GM12801 (cell line): ENCODE measurements at regions not wholly inside any gene's neighbourhood (a gene's known extent, or its start where the extent isn't known, plus 50 kb on each side); places are given as distances from the start of the nearest gene placed in this dataset.

Source experiments
- CTCF ChIP-seq: IDR thresholded peaks from one replicate; pipeline ENCODE4 v1.5.1; 2011; ENCODE audit warnings: control low read depth; ENCODE audit not compliant: insufficient read length; ENCODE audit errors: extremely low read depth

DNA sequence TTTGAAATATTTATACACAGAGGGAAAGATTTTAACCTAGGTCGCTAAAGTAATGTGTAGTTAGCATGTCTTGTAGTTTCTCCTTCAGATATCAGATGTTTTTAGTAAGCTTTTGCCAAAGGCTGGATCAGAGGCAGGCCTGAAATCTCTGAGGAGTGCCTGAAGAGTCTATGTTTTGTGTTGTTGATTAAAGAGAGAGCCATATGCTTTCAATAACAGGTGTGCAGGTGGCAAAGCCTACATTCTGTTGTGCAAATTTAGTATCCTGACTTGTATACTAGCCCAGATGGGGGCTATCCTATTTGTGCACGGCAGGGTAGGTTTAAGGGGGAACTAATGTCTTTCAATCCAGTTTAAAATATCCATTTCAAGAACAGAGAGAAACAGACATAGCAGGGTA is 167.1 kb upstream of the ATXN1 start:
- no peak for TF ChIP-seq CTCF

- no peak for TF ChIP-seq CTCF
Measured at GRCh38 chr6:16927205-16927604, 165.9 kb upstream of the ATXN1 start.

DNA sequence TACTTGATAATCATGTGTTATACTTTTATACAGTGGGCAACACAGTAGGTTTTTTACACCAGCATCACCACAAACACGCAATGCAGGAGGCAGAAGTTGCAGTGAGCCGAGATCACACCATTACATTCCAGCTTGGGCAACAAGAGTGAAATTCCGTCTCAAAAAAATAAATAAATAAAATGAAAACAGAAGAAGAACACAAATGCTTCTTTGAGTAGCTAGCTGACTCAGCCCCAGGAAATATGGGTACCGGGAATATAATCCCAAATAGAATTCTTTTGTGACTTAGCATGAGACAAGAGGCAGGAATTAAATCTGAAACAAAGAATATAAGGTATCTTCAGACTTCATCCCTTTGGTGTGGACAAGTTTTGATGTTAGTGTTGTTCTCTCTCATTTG is 164.2 kb upstream of the ATXN1 start:
- no peak for TF ChIP-seq CTCF

DNA sequence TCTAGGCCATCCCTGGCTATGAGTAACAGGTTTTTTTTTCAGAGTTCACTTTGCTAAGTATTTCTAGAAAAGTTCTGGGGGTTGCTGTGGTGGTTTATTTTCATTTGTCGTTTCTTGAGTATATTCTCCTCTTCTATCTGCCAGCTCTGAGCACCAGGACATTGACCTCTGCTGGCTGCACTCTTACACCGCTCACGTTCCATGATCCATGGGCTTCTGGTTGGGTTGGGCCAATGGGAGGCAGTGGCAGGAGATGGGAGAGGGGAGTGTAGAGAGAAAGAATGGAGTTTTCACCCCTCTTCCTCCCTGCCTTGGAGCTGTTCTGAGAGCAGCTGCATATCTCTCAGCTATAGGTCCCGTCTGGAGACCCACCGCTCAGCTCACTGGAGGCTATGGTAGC is 161.0 kb upstream of the ATXN1 start:
- TF ChIP-seq CTCF = no peak

- no peak for TF ChIP-seq CTCF
Measured at GRCh38 chr6:16921399-16922110, 160.3 kb upstream of the ATXN1 start.

- no peak for TF ChIP-seq CTCF
Measured at GRCh38 chr6:16918586-16918985, 157.3 kb upstream of the ATXN1 start.

- no peak for TF ChIP-seq CTCF
Measured at GRCh38 chr6:16914184-16914583, 152.9 kb upstream of the ATXN1 start.

- no peak for TF ChIP-seq CTCF
Measured at GRCh38 chr6:16912756-16913155, 151.5 kb upstream of the ATXN1 start.
